ENCODE measurements at regions not wholly inside any gene's neighbourhood (a gene's known extent, or its start where the extent isn't known, plus 50 kb on each side); places are given as distances from the start of the nearest gene placed in this dataset.

- Histone ChIP-seq H3K9me3 (ENCODE audit: low read depth) (no peaks in the 10 kb centered on the region), H3K36me3 (ENCODE audit: low read depth) (no peaks in the 10 kb centered on the region), H3K79me2 (ENCODE audit: insufficient read depth) (no peaks in the 10 kb centered on the region), H3K9me2 (ENCODE audit: insufficient read depth) (no peaks in the 10 kb centered on the region), H3K27ac (no peak overlapping the region), H2AFZ (no peak overlapping the region), H3K4me2 (ENCODE audit: unreplicated experiment) (no peak overlapping the region), H4K20me1 (ENCODE audit: insufficient read depth) (no peaks in the 10 kb centered on the region), H3K27me3 (replicated peaks; ENCODE audit: insufficient read depth) (no peaks in the 10 kb centered on the region), H3F3A (ENCODE audit: insufficient read depth) (no peaks in the 10 kb centered on the region), H3K4me1 (ENCODE audit: insufficient read depth) (no peaks in the 10 kb centered on the region), H3K9ac (no peak overlapping the region), H3K4me3 (no peak overlapping the region)
- in situ Hi-C loops (cut with MboI): no loop called here
- TF ChIP-seq EZH2phosphoT487 (IDR thresholded peaks at IDR 0.05; ENCODE audit: insufficient read depth, low read depth) (no peak), EZH2 (IDR thresholded peaks at IDR 0.05; ENCODE audit: insufficient read depth, poor library complexity, severe bottlenecking) (no peak)
- WGBS, 2 experiments (ENCODE audit: low coverage in 1 of 2, low lambda C conversion rate in 2 of 2, missing lambda C conversion rate in 2 of 2): 36 to 44% methylated on average over 1 of the region's 1 CpG
- no peak for DNase-seq
Observed at GRCh38 chr11:116374085-116374484, 398.7 kb downstream of the BUD13 start.

GRCh38 chr11:116373104-116373944, 399.5 kb downstream of the BUD13 start:
- H3K27me3 ChIP-seq (replicated peaks; ENCODE audit: insufficient read depth): no peaks in the 10 kb centered on the region
- WGBS, 2 experiments (ENCODE audit: low coverage in 1 of 2, low lambda C conversion rate in 2 of 2, missing lambda C conversion rate in 2 of 2): 34 to 35% methylated on average over 10 of the region's 10 CpGs
- H3K9me2 ChIP-seq (ENCODE audit: insufficient read depth): no peaks in the 10 kb centered on the region
- no peak for DNase-seq
- H3K79me2 ChIP-seq (ENCODE audit: insufficient read depth): no peaks in the 10 kb centered on the region
- in situ Hi-C loops (cut with MboI): no loop called here
- H3F3A ChIP-seq (ENCODE audit: insufficient read depth): no peaks in the 10 kb centered on the region
- no peaks in the 10 kb centered on the region for H3K9me3 ChIP-seq (ENCODE audit: low read depth)
- no peaks in the 10 kb centered on the region for H4K20me1 ChIP-seq (ENCODE audit: insufficient read depth)
- no peak overlapping the region for H3K27ac ChIP-seq
- no peaks in the 10 kb centered on the region for H3K4me1 ChIP-seq (ENCODE audit: insufficient read depth)
- H3K36me3 ChIP-seq (ENCODE audit: low read depth): no peaks in the 10 kb centered on the region
- H3K4me3 ChIP-seq: no peak overlapping the region
- TF ChIP-seq EZH2 (IDR thresholded peaks at IDR 0.05; ENCODE audit: insufficient read depth, poor library complexity, severe bottlenecking): no peak
- no peak for TF ChIP-seq EZH2phosphoT487 (IDR thresholded peaks at IDR 0.05; ENCODE audit: insufficient read depth, low read depth)
- H3K9ac ChIP-seq: no peak overlapping the region
- no peak overlapping the region for H2AFZ ChIP-seq
- H3K4me2 ChIP-seq (ENCODE audit: unreplicated experiment): no peak overlapping the region

- Histone ChIP-seq H3K4me3 (no peak overlapping the region), H3K27me3 (replicated peaks; ENCODE audit: insufficient read depth) (no peaks in the 10 kb centered on the region), H2AFZ (no peak overlapping the region), H3K9ac (no peak overlapping the region), H3K27ac (no peak overlapping the region), H3K79me2 (ENCODE audit: insufficient read depth) (no peaks in the 10 kb centered on the region), H3F3A (ENCODE audit: insufficient read depth) (no peaks in the 10 kb centered on the region), H3K4me1 (ENCODE audit: insufficient read depth) (no peaks in the 10 kb centered on the region), H4K20me1 (ENCODE audit: insufficient read depth) (no peaks in the 10 kb centered on the region), H3K9me2 (ENCODE audit: insufficient read depth) (no peaks in the 10 kb centered on the region), H3K9me3 (ENCODE audit: low read depth) (no peaks in the 10 kb centered on the region), H3K4me2 (ENCODE audit: unreplicated experiment) (no peak overlapping the region), H3K36me3 (ENCODE audit: low read depth) (no peaks in the 10 kb centered on the region)
- 0 to 7% methylated on average over 3 of the region's 3 CpGs for WGBS, 2 experiments (ENCODE audit: low coverage in 1 of 2, low lambda C conversion rate in 2 of 2, missing lambda C conversion rate in 2 of 2)
- in situ Hi-C loops (cut with MboI): no loop called here
- no peak for DNase-seq
- TF ChIP-seq EZH2 (IDR thresholded peaks at IDR 0.05; ENCODE audit: insufficient read depth, poor library complexity, severe bottlenecking) (no peak), EZH2phosphoT487 (IDR thresholded peaks at IDR 0.05; ENCODE audit: insufficient read depth, low read depth) (no peak)
Observed at GRCh38 chr11:116371146-116371545, 401.6 kb downstream of the BUD13 start.

GRCh38 chr11:116368784-116369183, 404.0 kb downstream of the BUD13 start:
- H3F3A ChIP-seq (ENCODE audit: insufficient read depth): no peaks in the 10 kb centered on the region
- no peak for DNase-seq
- no peaks in the 10 kb centered on the region for H4K20me1 ChIP-seq (ENCODE audit: insufficient read depth)
- WGBS, 2 experiments (ENCODE audit: low coverage in 1 of 2, low lambda C conversion rate in 2 of 2, missing lambda C conversion rate in 2 of 2): 31 to 35% methylated on average over 5 of the region's 5 CpGs
- no peaks in the 10 kb centered on the region for H3K9me2 ChIP-seq (ENCODE audit: insufficient read depth)
- H2AFZ ChIP-seq: no peak overlapping the region
- no peak overlapping the region for H3K4me3 ChIP-seq
- no peaks in the 10 kb centered on the region for H3K9me3 ChIP-seq (ENCODE audit: low read depth)
- no peaks in the 10 kb centered on the region for H3K79me2 ChIP-seq (ENCODE audit: insufficient read depth)
- TF ChIP-seq EZH2phosphoT487 (IDR thresholded peaks at IDR 0.05; ENCODE audit: insufficient read depth, low read depth) (no peak), EZH2 (IDR thresholded peaks at IDR 0.05; ENCODE audit: insufficient read depth, poor library complexity, severe bottlenecking) (no peak)
- no peak overlapping the region for H3K9ac ChIP-seq
- H3K36me3 ChIP-seq (ENCODE audit: low read depth): no peaks in the 10 kb centered on the region
- no peaks in the 10 kb centered on the region for H3K27me3 ChIP-seq (replicated peaks; ENCODE audit: insufficient read depth)
- H3K4me2 ChIP-seq (ENCODE audit: unreplicated experiment): no peak overlapping the region
- in situ Hi-C loops (cut with MboI): no loop called here
- H3K4me1 ChIP-seq (ENCODE audit: insufficient read depth): no peaks in the 10 kb centered on the region
- no peak overlapping the region for H3K27ac ChIP-seq

Measured in GM23248 (cell line).